ENCODE measurements at regions not wholly inside any gene's neighbourhood (a gene's known extent, or its start where the extent isn't known, plus 50 kb on each side); places are given as distances from the start of the nearest gene placed in this dataset.

DNA sequence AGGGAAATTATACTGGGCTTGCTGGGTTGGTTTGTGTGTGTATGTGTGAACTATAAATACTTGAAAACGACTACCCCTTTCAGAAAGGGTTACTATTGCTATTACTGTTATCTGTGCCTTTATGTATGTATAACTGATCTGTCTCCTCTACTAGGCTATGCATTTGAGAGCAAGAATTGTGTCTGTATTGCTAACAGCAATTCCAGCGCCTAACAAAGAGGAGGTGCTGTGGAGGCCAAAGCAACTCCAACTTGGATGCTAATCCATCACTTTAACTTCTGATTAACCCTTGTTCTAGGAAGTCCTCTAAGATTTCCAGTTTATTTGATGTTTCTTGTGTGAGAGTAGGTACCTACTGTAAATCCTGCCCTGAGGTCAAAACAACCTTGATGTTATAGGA, 313.9 kb downstream of the PCNX1 start:
- CTCF ChIA-PET (ENCODE audit: unreplicated experiment): no interaction called here
- intact Hi-C loops (cut with micrococcal nuclease; ENCODE audit: unreplicated experiment): no loop called here

DNA sequence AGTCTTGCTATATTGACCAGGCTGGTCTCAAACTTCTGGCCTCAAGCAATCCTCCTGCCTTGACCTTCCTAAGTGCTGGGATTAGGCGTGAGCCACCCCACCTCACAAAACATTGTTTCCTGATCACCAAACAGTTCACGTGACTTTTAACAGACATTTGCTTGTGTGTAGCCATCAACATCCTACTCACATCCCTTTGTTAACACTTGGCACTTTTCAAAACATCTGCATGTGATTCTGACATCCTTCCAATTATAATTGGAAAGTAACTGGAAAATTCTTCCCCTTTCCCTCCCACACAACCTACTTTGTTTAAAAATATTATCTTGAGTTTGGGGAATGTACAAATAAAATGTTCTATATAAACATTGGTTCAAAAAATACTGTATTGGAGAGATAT, 317.9 kb downstream of the PCNX1 start:
- Histone ChIP-seq H3K4me1 (ENCODE audit: insufficient read depth, low read length, poor library complexity, severe bottlenecking) (no peaks in the 10 kb centered on the region), H2AFZ (ENCODE audit: low read length) (no peak overlapping the region), H3K79me2 (ENCODE audit: insufficient read depth, low read depth, low read length) (no peaks in the 10 kb centered on the region), H3K9me3 (ENCODE audit: low read length) (no peaks in the 10 kb centered on the region), H3K4me2 (ENCODE audit: low read length) (no peak overlapping the region), H3K36me3 (ENCODE audit: insufficient read depth, low read length) (no peaks in the 10 kb centered on the region), H3K27ac (ENCODE audit: low read depth, low read length, poor library complexity, severe bottlenecking) (no peak overlapping the region), H3K9me2 (ENCODE audit: insufficient read depth, low read length) (no peaks in the 10 kb centered on the region), H4K20me1 (ENCODE audit: insufficient read depth, low read length) (no peaks in the 10 kb centered on the region), H3K4me3 (ENCODE audit: low read depth, low read length, poor library complexity, severe bottlenecking) (no peak overlapping the region)
- no TSS peak for BruUV-seq (replicated peaks)
- intact Hi-C loops (cut with micrococcal nuclease; ENCODE audit: unreplicated experiment): no loop called here
- no peak for DNase-seq (ENCODE audit: low spot score)
- ChIA-PET CTCF (ENCODE audit: unreplicated experiment) (no interaction called here), POLR2A (no interaction called here)
- no peak for TF ChIP-seq EZH2phosphoT487 (IDR thresholded peaks at IDR 0.05; ENCODE audit: borderline replicate concordance, low read depth, low read length)
- TF ChIP-seq, protein P1, sequence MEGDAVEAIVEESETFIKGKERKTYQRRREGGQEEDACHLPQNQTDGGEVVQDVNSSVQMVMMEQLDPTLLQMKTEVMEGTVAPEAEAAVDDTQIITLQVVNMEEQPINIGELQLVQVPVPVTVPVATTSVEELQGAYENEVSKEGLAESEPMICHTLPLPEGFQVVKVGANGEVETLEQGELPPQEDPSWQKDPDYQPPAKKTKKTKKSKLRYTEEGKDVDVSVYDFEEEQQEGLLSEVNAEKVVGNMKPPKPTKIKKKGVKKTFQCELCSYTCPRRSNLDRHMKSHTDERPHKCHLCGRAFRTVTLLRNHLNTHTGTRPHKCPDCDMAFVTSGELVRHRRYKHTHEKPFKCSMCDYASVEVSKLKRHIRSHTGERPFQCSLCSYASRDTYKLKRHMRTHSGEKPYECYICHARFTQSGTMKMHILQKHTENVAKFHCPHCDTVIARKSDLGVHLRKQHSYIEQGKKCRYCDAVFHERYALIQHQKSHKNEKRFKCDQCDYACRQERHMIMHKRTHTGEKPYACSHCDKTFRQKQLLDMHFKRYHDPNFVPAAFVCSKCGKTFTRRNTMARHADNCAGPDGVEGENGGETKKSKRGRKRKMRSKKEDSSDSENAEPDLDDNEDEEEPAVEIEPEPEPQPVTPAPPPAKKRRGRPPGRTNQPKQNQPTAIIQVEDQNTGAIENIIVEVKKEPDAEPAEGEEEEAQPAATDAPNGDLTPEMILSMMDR (conservative IDR thresholded peaks at IDR 0.05; ENCODE audit: low read length): no peak

More for the DNA sequence above, 313.9 kb downstream of the PCNX1 start:
- no peak for TF ChIP-seq EZH2phosphoT487 (IDR thresholded peaks at IDR 0.05; ENCODE audit: borderline replicate concordance, low read depth, low read length)
- TF ChIP-seq, protein P1 (conservative IDR thresholded peaks at IDR 0.05; ENCODE audit: low read length): no peak
- no peaks in the 10 kb centered on the region for H4K20me1 ChIP-seq (ENCODE audit: insufficient read depth, low read length)
- H3K9me2 ChIP-seq (ENCODE audit: insufficient read depth, low read length): no peaks in the 10 kb centered on the region
- H3K4me1 ChIP-seq (ENCODE audit: insufficient read depth, low read length, poor library complexity, severe bottlenecking): no peaks in the 10 kb centered on the region
- POLR2A ChIA-PET: no interaction called here
- no peaks in the 10 kb centered on the region for H3K36me3 ChIP-seq (ENCODE audit: insufficient read depth, low read length)
- H3K4me2 ChIP-seq (ENCODE audit: low read length): no peak overlapping the region
- no peaks in the 10 kb centered on the region for H3K9me3 ChIP-seq (ENCODE audit: low read length)
- no TSS peak for BruUV-seq (replicated peaks)
- H2AFZ ChIP-seq (ENCODE audit: low read length): no peak overlapping the region
- H3K4me3 ChIP-seq (ENCODE audit: low read depth, low read length, poor library complexity, severe bottlenecking): no peak overlapping the region
- H3K79me2 ChIP-seq (ENCODE audit: insufficient read depth, low read depth, low read length): no peaks in the 10 kb centered on the region
- no peak for DNase-seq (ENCODE audit: low spot score)
- H3K27ac ChIP-seq (ENCODE audit: low read depth, low read length, poor library complexity, severe bottlenecking): no peak overlapping the region

DNA sequence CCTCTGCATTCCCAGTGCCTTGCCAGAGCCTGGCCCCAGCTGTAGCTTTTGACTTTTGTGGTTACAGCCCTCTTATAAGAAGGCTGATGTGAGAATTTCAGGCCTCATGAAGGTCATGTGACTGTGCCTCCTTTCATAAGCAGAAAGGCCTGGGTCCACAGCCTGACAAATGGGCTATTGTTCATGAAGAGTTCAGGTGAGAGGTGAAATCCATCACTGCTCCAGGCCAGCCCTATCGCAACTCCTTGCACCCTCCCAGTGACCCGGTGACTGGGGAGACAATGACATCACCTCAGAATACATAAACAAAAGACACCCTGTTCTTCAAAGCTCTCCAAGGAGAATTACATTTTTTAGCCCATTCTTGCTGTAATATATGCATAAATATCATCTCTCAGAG, 321.5 kb downstream of the PCNX1 start:
- Histone ChIP-seq H3K27ac (ENCODE audit: low read depth, low read length, poor library complexity, severe bottlenecking) (no peak overlapping the region), H3K4me2 (ENCODE audit: low read length) (no peak overlapping the region), H3K9me2 (ENCODE audit: insufficient read depth, low read length) (no peaks in the 10 kb centered on the region), H3K79me2 (ENCODE audit: insufficient read depth, low read depth, low read length) (no peaks in the 10 kb centered on the region), H3K36me3 (ENCODE audit: insufficient read depth, low read length) (no peaks in the 10 kb centered on the region), H3K9me3 (ENCODE audit: low read length) (no peaks in the 10 kb centered on the region), H2AFZ (ENCODE audit: low read length) (no peak overlapping the region), H3K4me1 (ENCODE audit: insufficient read depth, low read length, poor library complexity, severe bottlenecking) (no peaks in the 10 kb centered on the region), H4K20me1 (ENCODE audit: insufficient read depth, low read length) (no peaks in the 10 kb centered on the region), H3K4me3 (ENCODE audit: low read depth, low read length, poor library complexity, severe bottlenecking) (no peak overlapping the region)
- DNase-seq (ENCODE audit: low spot score): no peak
- TF ChIP-seq EZH2phosphoT487 (IDR thresholded peaks at IDR 0.05; ENCODE audit: borderline replicate concordance, low read depth, low read length): no peak
- TF ChIP-seq, protein P1 (conservative IDR thresholded peaks at IDR 0.05; ENCODE audit: low read length): no peak
- no TSS peak for BruUV-seq (replicated peaks)
- ChIA-PET POLR2A (interaction anchor here (0.9 kb wide), 2 partner anchors 90 to 122 kb away, joined by 3 read pairs; no protein-coding TSS in a partner anchor), CTCF (ENCODE audit: unreplicated experiment) (no interaction called here)
- intact Hi-C loops (cut with micrococcal nuclease; ENCODE audit: unreplicated experiment): no loop called here
